Neural progenitor cell (in vitro differentiated cells): ENCODE measurements at regions not wholly inside any gene's neighbourhood (a gene's known extent, or its start where the extent isn't known, plus 50 kb on each side); places are given as distances from the start of the nearest gene placed in this dataset.

Experiments
- DNase-seq: peaks from one replicate; pipeline ENCODE4 v3.0.0-alpha.2; 2016; ENCODE audit warnings: low spot score
- H2AFZ ChIP-seq: fragments of 200-600 bp; sonication (generic); replicated peaks from 2 replicates; pipeline ENCODE4 v1.6.1; 2016; ENCODE audit warnings: antibody characterized with exemption
- H3F3A ChIP-seq: fragments of 200-600 bp; sonication (generic); 2 replicates; pipeline ENCODE4 v1.6.1; 2016; ENCODE audit warnings: antibody characterized with exemption, low read depth
- H3K27ac ChIP-seq: fragments of 200-600 bp; sonication (generic); 2 replicates; pipeline ENCODE4 v1.5.1; 2016; ENCODE audit warnings: mild to moderate bottlenecking
- H3K27me3 ChIP-seq: fragments of 200-600 bp; sonication (generic); 2 replicates; pipeline ENCODE4 v1.6.1; 2016; ENCODE audit warnings: mild to moderate bottlenecking, moderate library complexity
- H3K36me3 ChIP-seq: fragments of 200-600 bp; sonication (generic); 2 replicates; pipeline ENCODE4 v1.5.1; 2016
- H3K4me1 ChIP-seq: fragments of 200-600 bp; sonication (generic); 2 replicates; pipeline ENCODE4 v1.6.1; 2016; ENCODE audit warnings: mixed run types
- H3K4me2 ChIP-seq: fragments of 200-600 bp; sonication (generic); 2 replicates; pipeline ENCODE4 v1.6.1; 2016
- H3K4me3 ChIP-seq: fragments of 200-600 bp; sonication (generic); 2 replicates; pipeline ENCODE4 v1.5.1; 2016
- H3K79me2 ChIP-seq: fragments of 200-600 bp; sonication (generic); 2 replicates; pipeline ENCODE4 v1.6.1; 2016; ENCODE audit warnings: low read depth
- H3K9ac ChIP-seq: fragments of 200-600 bp; sonication (generic); 2 replicates; pipeline ENCODE4 v1.6.1; 2016
- H3K9me3 ChIP-seq: fragments of 200-600 bp; sonication (generic); 2 replicates; pipeline ENCODE4 v1.5.1; 2016; ENCODE audit warnings: low read depth
- H4K20me1 ChIP-seq: fragments of 200-600 bp; sonication (generic); 2 replicates; pipeline ENCODE4 v1.6.1; 2016; ENCODE audit warnings: low read depth
- H3K27ac Mint-ChIP-seq: 3 replicates; pipeline ENCODE4 v1.8.0; 2021; ENCODE audit warnings: mixed read lengths
- H3K27me3 Mint-ChIP-seq: 2 replicates; pipeline ENCODE4 v1.8.0; 2022; ENCODE audit warnings: low read depth, mild to moderate bottlenecking, inconsistent platforms, moderate library complexity, mixed read lengths; ENCODE audit not compliant: insufficient read depth
- H3K36me3 Mint-ChIP-seq: 3 replicates; pipeline ENCODE4 v1.8.0; 2021; ENCODE audit warnings: mixed read lengths
- H3K4me1 Mint-ChIP-seq: 3 replicates; pipeline ENCODE4 v1.8.0; 2021; ENCODE audit warnings: mixed read lengths
- H3K4me3 Mint-ChIP-seq: 3 replicates; pipeline ENCODE4 v1.8.0; 2021; ENCODE audit warnings: mild to moderate bottlenecking, moderate library complexity, mixed read lengths
- H3K9me3 Mint-ChIP-seq: 3 replicates; pipeline ENCODE4 v1.8.0; 2020; ENCODE audit warnings: mixed read lengths
- CTCF ChIP-seq: fragments of 200-600 bp; sonication (generic); IDR thresholded peaks from 2 replicates; pipeline ENCODE4 v1.5.1; 2017; ENCODE audit warnings: antibody characterized with exemption, mild to moderate bottlenecking
- EZH2 ChIP-seq: fragments of 200-600 bp; sonication (generic); IDR thresholded peaks from 2 replicates; pipeline ENCODE4 v1.6.1; 2017; ENCODE audit warnings: antibody characterized with exemption, mild to moderate bottlenecking, moderate library complexity
- EZH2phosphoT487 ChIP-seq: fragments of 200-600 bp; sonication (generic); IDR thresholded peaks from 2 replicates; pipeline ENCODE4 v1.6.1; 2017; ENCODE audit warnings: antibody characterized with exemption

- H3K4me3 ChIP-seq: no peak overlapping the region
- no peaks in the 10 kb centered on the region for H3K36me3 ChIP-seq
- Mint-ChIP-seq H3K27ac (no peak overlapping the region), H3K36me3 (no peaks in the 10 kb centered on the region), H3K4me1 (no peaks in the 10 kb centered on the region), H3K27me3 (peaks cover 4% of the 10 kb centered on the region), H3K9me3 (no peaks in the 10 kb centered on the region), H3K4me3 (no peak overlapping the region)
- peaks cover 31% of the 10 kb centered on the region for H3K27me3 ChIP-seq
- no peak for DNase-seq
- no peak overlapping the region for H2AFZ ChIP-seq
- no peaks in the 10 kb centered on the region for H3K9me3 ChIP-seq
- no peaks in the 10 kb centered on the region for H4K20me1 ChIP-seq
- no peaks in the 10 kb centered on the region for H3K79me2 ChIP-seq
- TF ChIP-seq EZH2 (no peak), EZH2phosphoT487 (no peak), CTCF (no peak)
- no peak overlapping the region for H3K4me2 ChIP-seq
- peaks cover 5% of the 10 kb centered on the region for H3K4me1 ChIP-seq
- no peak overlapping the region for H3K9ac ChIP-seq
- no peaks in the 10 kb centered on the region for H3F3A ChIP-seq
- H3K27ac ChIP-seq: no peak overlapping the region
These were observed 694.4 kb downstream of the EFNA5 start for GRCh38 chr5:106976363-106976762.

- no peak overlapping the region for H3K27ac Mint-ChIP-seq
- Histone ChIP-seq H3F3A (no peaks in the 10 kb centered on the region), H3K27ac (no peak overlapping the region), H3K79me2 (no peaks in the 10 kb centered on the region), H3K36me3 (no peaks in the 10 kb centered on the region), H3K4me1 (peaks cover 5% of the 10 kb centered on the region), H4K20me1 (no peaks in the 10 kb centered on the region), H3K9me3 (no peaks in the 10 kb centered on the region), H3K9ac (no peak overlapping the region), H2AFZ (no peak overlapping the region), H3K27me3 (peaks cover 12% of the 10 kb centered on the region), H3K4me3 (no peak overlapping the region), H3K4me2 (no peak overlapping the region)
- no peaks in the 10 kb centered on the region for H3K4me1 Mint-ChIP-seq
- TF ChIP-seq CTCF (no peak), EZH2phosphoT487 (no peak), EZH2 (no peak)
- no peaks in the 10 kb centered on the region for H3K9me3 Mint-ChIP-seq
- peaks cover 4% of the 10 kb centered on the region for H3K27me3 Mint-ChIP-seq
- DNase-seq: no peak
- H3K36me3 Mint-ChIP-seq: no peaks in the 10 kb centered on the region
- no peak overlapping the region for H3K4me3 Mint-ChIP-seq
These were observed 696.5 kb downstream of the EFNA5 start for GRCh38 chr5:106974272-106974671.

GRCh38 chr5:106966686-106967315 is 703.9 kb downstream of the EFNA5 start:
- no peaks in the 10 kb centered on the region for H3K4me1 Mint-ChIP-seq
- H3K4me3 Mint-ChIP-seq: no peak overlapping the region
- Histone ChIP-seq H3K36me3 (no peaks in the 10 kb centered on the region), H4K20me1 (no peaks in the 10 kb centered on the region), H3K9me3 (no peaks in the 10 kb centered on the region), H3K27ac (no peak overlapping the region), H3K27me3 (no peaks in the 10 kb centered on the region), H3K4me2 (no peak overlapping the region), H3K4me3 (no peak overlapping the region), H3K4me1 (peaks cover 4% of the 10 kb centered on the region), H3K79me2 (no peaks in the 10 kb centered on the region), H3F3A (no peaks in the 10 kb centered on the region), H2AFZ (no peak overlapping the region), H3K9ac (no peak overlapping the region)
- DNase-seq: no peak
- TF ChIP-seq EZH2 (no peak), EZH2phosphoT487 (no peak), CTCF (no peak)
- no peaks in the 10 kb centered on the region for H3K9me3 Mint-ChIP-seq
- no peak overlapping the region for H3K27ac Mint-ChIP-seq
- H3K36me3 Mint-ChIP-seq: no peaks in the 10 kb centered on the region
- H3K27me3 Mint-ChIP-seq: no peaks in the 10 kb centered on the region
